ACC112 (cell line): ENCODE measurements at regions not wholly inside any gene's neighbourhood (a gene's known extent, or its start where the extent isn't known, plus 50 kb on each side); places are given as distances from the start of the nearest gene placed in this dataset.
A peak's percentile ranks its signal among the peaks of the same experiment; 100 is the strongest.

ENCODE experiments used
- H2AFZ ChIP-seq: fragments of 200-600 bp; sonication (generic); one replicate; pipeline ENCODE4 v1.6.0; 2017; ENCODE audit warnings: antibody characterized with exemption, low read length; ENCODE audit not compliant: unreplicated experiment
- H3K27ac ChIP-seq: fragments of 200-600 bp; sonication (generic); 2 replicates; pipeline ENCODE4 v1.5.1; 2014; ENCODE audit warnings: low read depth, mild to moderate bottlenecking, antibody characterized with exemption, low read length, moderate library complexity
- H3K27me3 ChIP-seq: fragments of 200-600 bp; sonication (generic); 2 replicates; pipeline ENCODE4 v1.6.1; 2014; ENCODE audit warnings: mild to moderate bottlenecking, antibody characterized with exemption, low read length, moderate library complexity, mixed read lengths; ENCODE audit not compliant: insufficient read depth
- H3K36me3 ChIP-seq: fragments of 200-600 bp; sonication (generic); 2 replicates; pipeline ENCODE4 v1.6.1; 2016; ENCODE audit warnings: mild to moderate bottlenecking, antibody characterized with exemption, low read length, moderate library complexity, mixed read lengths; ENCODE audit not compliant: insufficient read depth
- H3K4me1 ChIP-seq: fragments of 200-600 bp; sonication (generic); one replicate; pipeline ENCODE4 v1.6.1; 2016; ENCODE audit warnings: low read length, mixed read lengths; ENCODE audit not compliant: insufficient read depth, unreplicated experiment, control insufficient read depth
- H3K4me3 ChIP-seq: fragments of 200-600 bp; sonication (generic); 2 replicates; pipeline ENCODE4 v1.5.1; 2014; ENCODE audit warnings: mild to moderate bottlenecking, low read depth, low read length
- H3K79me2 ChIP-seq: fragments of 200-600 bp; sonication (generic); one replicate; pipeline ENCODE4 v1.6.0; 2016; ENCODE audit warnings: low read length; ENCODE audit not compliant: control insufficient read depth, unreplicated experiment, insufficient read depth

DNA sequence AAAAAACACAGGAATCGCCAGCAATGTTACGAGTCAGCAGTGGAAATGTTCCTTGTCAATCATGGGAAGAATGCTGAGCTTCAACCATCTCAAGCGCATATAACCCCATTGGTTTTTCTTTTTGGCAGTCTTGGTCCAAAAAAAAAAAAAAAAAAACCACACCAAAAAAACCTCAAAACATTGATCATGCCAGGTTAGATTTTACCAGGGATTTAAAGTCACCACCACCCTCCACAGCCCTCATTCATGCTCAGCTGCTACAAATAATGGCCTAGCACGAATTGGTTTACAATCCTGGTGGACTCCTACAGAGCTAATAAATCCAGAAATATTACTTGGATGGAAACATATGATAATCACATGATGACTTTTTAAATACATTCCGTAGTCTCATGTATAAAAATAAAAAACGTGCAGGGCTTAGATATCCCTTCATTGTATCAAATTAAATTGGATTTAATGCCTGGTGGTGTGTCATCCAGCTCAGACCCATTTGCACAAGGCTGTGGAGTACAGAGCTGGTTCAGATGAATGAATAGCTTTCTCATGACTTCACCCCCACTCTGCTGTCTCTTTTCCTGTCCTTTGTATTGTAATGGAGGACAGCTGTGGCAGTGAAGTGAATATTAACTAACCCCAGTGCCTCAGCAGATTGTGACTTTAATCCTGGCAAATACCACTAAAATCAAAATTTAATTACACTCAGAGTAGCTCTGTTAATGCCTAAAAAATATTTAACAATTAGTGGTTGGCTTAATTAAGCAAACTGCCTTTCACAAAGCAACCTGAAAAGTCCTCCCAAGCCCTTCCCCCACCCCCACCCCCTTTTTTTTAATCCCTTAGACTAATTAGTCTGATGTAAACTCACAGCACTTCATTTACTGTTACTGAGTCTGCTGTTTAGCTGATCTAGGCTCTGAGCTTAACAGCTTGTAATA is 626.5 kb upstream of the ZNF608 start:
- Histone ChIP-seq H3K27me3 (no peaks in the 10 kb centered on the region), H3K27ac (no peak overlapping the region), H3K36me3 (no peaks in the 10 kb centered on the region), H2AFZ (peak overlapping the region; percentile 51), H3K4me3 (no peak overlapping the region), H3K4me1 (peaks cover 13% of the 10 kb centered on the region), H3K79me2 (no peaks in the 10 kb centered on the region)

DNA sequence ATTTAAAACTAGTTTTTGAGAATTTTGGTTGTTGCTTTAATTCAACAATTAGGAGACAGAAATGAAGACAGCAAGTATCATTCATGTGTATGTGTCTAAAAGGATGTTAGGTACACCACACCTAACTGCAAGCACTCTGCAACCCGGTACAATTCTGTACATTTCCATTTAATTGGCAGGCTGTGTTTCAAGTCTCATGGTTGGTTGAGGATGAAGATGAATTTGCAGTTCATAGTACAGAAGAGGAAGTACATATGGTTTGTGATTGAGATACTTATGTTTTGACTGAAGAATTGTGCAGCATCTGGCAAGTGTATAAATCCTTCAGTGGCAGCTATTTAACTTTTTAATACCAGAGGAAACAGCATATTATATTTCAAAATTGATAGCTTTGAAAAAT is 628.7 kb upstream of the ZNF608 start:
- Histone ChIP-seq H3K4me3 (no peak overlapping the region), H3K27ac (no peak overlapping the region), H3K79me2 (no peaks in the 10 kb centered on the region), H2AFZ (no peak overlapping the region), H3K27me3 (no peaks in the 10 kb centered on the region), H3K4me1 (peaks cover 13% of the 10 kb centered on the region), H3K36me3 (no peaks in the 10 kb centered on the region)

DNA sequence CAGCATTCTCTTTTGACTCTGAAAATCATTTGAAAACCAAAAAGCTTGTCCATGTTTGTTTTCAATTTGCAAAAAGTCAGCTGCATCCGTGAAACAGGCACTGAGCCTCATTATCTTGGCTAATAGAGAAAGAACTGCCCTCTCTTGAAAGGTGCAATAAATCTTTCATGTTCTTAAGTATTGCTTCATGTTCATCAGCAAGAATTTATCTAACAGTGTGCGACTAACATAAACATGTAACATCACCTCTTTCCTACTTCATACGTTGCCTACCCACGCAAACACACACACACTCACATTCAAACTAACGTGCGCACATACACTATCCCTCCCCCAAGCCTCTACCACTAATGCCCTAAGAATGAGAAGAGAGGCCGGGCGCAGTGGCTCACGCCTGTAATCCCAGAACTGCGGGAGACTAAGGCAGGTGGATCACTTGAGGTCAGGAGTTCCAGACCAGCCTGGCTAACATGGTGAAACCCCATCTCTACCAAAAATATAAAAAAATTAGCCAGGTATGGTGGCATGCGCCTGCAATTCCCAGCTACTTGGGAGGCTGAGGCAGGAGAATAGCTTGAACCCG is 629.7 kb upstream of the ZNF608 start:
- Histone ChIP-seq H3K79me2 (no peaks in the 10 kb centered on the region), H3K36me3 (no peaks in the 10 kb centered on the region), H2AFZ (no peak overlapping the region), H3K27ac (no peak overlapping the region), H3K4me1 (peaks cover 5% of the 10 kb centered on the region), H3K4me3 (no peak overlapping the region), H3K27me3 (no peaks in the 10 kb centered on the region)

GRCh38 chr5:125377141-125377540 is 630.7 kb upstream of the ZNF608 start:
- no peaks in the 10 kb centered on the region for H3K4me1 ChIP-seq
- no peaks in the 10 kb centered on the region for H3K79me2 ChIP-seq
- H3K27me3 ChIP-seq = no peaks in the 10 kb centered on the region
- no peak overlapping the region for H3K4me3 ChIP-seq
- H3K27ac ChIP-seq = no peak overlapping the region
- no peak overlapping the region for H2AFZ ChIP-seq
- no peaks in the 10 kb centered on the region for H3K36me3 ChIP-seq

DNA sequence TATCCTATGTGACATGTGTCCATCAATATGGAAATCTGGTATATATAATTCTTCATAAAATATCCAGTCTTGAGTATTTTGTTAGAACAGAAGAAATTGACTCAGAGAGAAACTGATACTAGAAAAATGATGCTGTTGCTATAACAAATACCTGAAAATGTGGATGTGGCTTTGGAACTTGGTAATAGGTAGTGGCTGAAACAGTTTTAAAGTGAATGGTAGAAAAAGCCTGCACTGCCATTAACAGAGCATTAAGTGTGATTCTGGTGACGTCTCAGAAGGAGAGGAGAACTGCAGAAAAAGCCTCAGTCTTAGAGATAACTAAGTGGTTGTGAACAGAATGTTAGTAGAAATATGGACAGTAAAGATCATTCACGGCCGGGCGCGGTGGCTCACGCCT is 634.9 kb upstream of the ZNF608 start:
- no peak overlapping the region for H3K27ac ChIP-seq
- no peaks in the 10 kb centered on the region for H3K4me1 ChIP-seq
- H3K36me3 ChIP-seq = no peaks in the 10 kb centered on the region
- no peak overlapping the region for H2AFZ ChIP-seq
- no peak overlapping the region for H3K4me3 ChIP-seq
- H3K79me2 ChIP-seq = no peaks in the 10 kb centered on the region
- H3K27me3 ChIP-seq = no peaks in the 10 kb centered on the region

DNA sequence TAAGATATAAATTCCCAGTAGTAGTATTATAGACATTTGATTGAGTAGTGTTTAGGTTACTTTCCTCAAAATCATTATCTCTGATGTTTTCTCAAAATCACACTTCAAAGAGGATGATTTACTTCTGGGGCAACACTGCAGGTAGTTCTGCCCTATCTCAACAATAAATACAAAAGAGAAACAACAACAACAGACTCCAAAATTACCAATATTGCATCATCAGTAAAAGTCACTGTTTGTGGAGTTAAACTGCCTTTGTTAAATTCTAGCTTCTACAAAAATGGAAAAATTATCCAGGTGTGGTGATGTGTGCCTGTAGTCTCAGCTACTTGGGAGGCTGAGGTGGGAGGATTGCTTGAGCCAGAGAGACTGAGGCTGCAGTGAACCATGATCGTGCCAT is 637.6 kb upstream of the ZNF608 start:
- no peaks in the 10 kb centered on the region for H3K79me2 ChIP-seq
- H3K4me3 ChIP-seq = no peak overlapping the region
- no peaks in the 10 kb centered on the region for H3K27me3 ChIP-seq
- no peaks in the 10 kb centered on the region for H3K4me1 ChIP-seq
- H3K27ac ChIP-seq = no peak overlapping the region
- H2AFZ ChIP-seq = no peak overlapping the region
- no peaks in the 10 kb centered on the region for H3K36me3 ChIP-seq

DNA sequence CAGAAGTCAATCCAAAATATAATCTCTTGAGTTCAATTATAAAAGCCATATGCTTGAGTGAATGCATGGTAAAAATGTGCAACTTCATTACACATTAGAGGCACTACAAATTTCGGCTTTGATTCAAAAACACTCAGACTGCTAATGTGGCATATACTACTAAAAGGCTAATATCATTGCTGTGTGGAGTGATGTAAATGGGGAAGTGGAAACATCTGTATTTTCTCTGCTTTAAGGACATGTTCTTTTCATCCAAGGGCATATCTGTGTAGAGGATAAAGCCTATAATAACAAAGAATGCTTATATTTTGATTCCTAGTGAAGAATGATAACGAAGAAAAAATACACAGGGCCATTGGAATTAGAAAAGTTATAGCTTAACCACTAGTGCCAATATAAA is 643.9 kb upstream of the ZNF608 start:
- H3K4me3 ChIP-seq = no peak overlapping the region
- no peak overlapping the region for H2AFZ ChIP-seq
- H3K36me3 ChIP-seq = no peaks in the 10 kb centered on the region
- no peaks in the 10 kb centered on the region for H3K79me2 ChIP-seq
- H3K27me3 ChIP-seq = no peaks in the 10 kb centered on the region
- H3K4me1 ChIP-seq = no peaks in the 10 kb centered on the region
- no peak overlapping the region for H3K27ac ChIP-seq

GRCh38 chr5:125393221-125393815 is 646.9 kb upstream of the ZNF608 start:
- no peak overlapping the region for H3K4me3 ChIP-seq
- H2AFZ ChIP-seq = no peak overlapping the region
- H3K36me3 ChIP-seq = no peaks in the 10 kb centered on the region
- H3K27ac ChIP-seq = no peak overlapping the region
- H3K79me2 ChIP-seq = no peaks in the 10 kb centered on the region
- no peaks in the 10 kb centered on the region for H3K4me1 ChIP-seq
- H3K27me3 ChIP-seq = no peaks in the 10 kb centered on the region

GRCh38 chr5:125394661-125395280 is 648.3 kb upstream of the ZNF608 start:
- Histone ChIP-seq H3K27ac (no peak overlapping the region), H3K36me3 (no peaks in the 10 kb centered on the region), H3K27me3 (no peaks in the 10 kb centered on the region), H3K4me3 (no peak overlapping the region), H2AFZ (no peak overlapping the region), H3K4me1 (no peaks in the 10 kb centered on the region), H3K79me2 (no peaks in the 10 kb centered on the region)

GRCh38 chr5:125396462-125396861 is 650.0 kb upstream of the ZNF608 start:
- no peaks in the 10 kb centered on the region for H3K27me3 ChIP-seq
- no peak overlapping the region for H3K27ac ChIP-seq
- H3K36me3 ChIP-seq = no peaks in the 10 kb centered on the region
- no peaks in the 10 kb centered on the region for H3K79me2 ChIP-seq
- H3K4me1 ChIP-seq = peaks cover under 1% of the 10 kb centered on the region
- H3K4me3 ChIP-seq = no peak overlapping the region
- H2AFZ ChIP-seq = no peak overlapping the region
